WTC11 (cell line): ENCODE measurements at regions not wholly inside any gene's neighbourhood (a gene's known extent, or its start where the extent isn't known, plus 50 kb on each side); places are given as distances from the start of the nearest gene placed in this dataset.

ENCODE experiments used
- ATAC-seq: fragments of 200-7000 bp; cut with Tn5 transposase; 2 replicates; pipeline ENCODE4 v1.10.0; 2021; ENCODE audit warnings: mild to moderate bottlenecking, moderate library complexity
- CTCF ChIA-PET: fragments of 300-600 bp; sonication (Branson Sonifier 250); formaldehyde crosslinking; loops from one replicate; lab custom pipeline; 2021; ENCODE audit warnings: antibody characterized with exemption; lab: Charles Lee
- POLR2A ChIA-PET: fragments of 350-600 bp; sonication (Branson Sonifier 250); formaldehyde crosslinking; loops from one replicate; lab custom pipeline; 2021; ENCODE audit warnings: antibody characterized with exemption; lab: Charles Lee
- DNase-seq: peaks from one replicate; pipeline ENCODE4 v3.0.0; 2021; ENCODE audit warnings: low spot score
- H3K27ac Mint-ChIP-seq: 2 replicates; pipeline ENCODE4 v1.8.0; 2021; ENCODE audit warnings: mixed read lengths
- H3K27me3 Mint-ChIP-seq: 2 replicates; pipeline ENCODE4 v1.8.0; 2021; ENCODE audit warnings: low read depth, mild to moderate bottlenecking, moderate library complexity, mixed read lengths
- H3K36me3 Mint-ChIP-seq: 2 replicates; pipeline ENCODE4 v1.8.0; 2021; ENCODE audit warnings: mixed read lengths
- H3K4me1 Mint-ChIP-seq: 2 replicates; pipeline ENCODE4 v1.8.0; 2022; ENCODE audit warnings: mixed read lengths
- H3K4me3 Mint-ChIP-seq: 2 replicates; pipeline ENCODE4 v1.8.0; 2021; ENCODE audit warnings: mild to moderate bottlenecking, moderate library complexity, mixed read lengths
- H3K9me3 Mint-ChIP-seq: 2 replicates; pipeline ENCODE4 v1.8.0; 2021; ENCODE audit warnings: mixed read lengths
- ATF1 ChIP-seq: sonication (generic); formaldehyde crosslinking; IDR thresholded peaks from 2 replicates; pipeline ENCODE4 v1.8.1; 2023; ENCODE audit warnings: mild to moderate bottlenecking, moderate library complexity, missing genetic modification reagents
- CREB1 ChIP-seq: sonication (generic); formaldehyde crosslinking; IDR thresholded peaks from 2 replicates; pipeline ENCODE4 v1.8.0; 2023; ENCODE audit warnings: mild to moderate bottlenecking, missing genetic modification reagents
- FOXJ3 ChIP-seq: sonication (generic); formaldehyde crosslinking; IDR thresholded peaks from 2 replicates; pipeline ENCODE4 v1.9.0; 2021; ENCODE audit warnings: missing genetic modification reagents, mild to moderate bottlenecking, borderline replicate concordance
- JUN ChIP-seq: sonication (generic); formaldehyde crosslinking; IDR thresholded peaks from 2 replicates; pipeline ENCODE4 v1.8.0; 2023; ENCODE audit warnings: mild to moderate bottlenecking, missing genetic modification reagents
- MYBL2 ChIP-seq: sonication (generic); formaldehyde crosslinking; IDR thresholded peaks from 2 replicates; pipeline ENCODE4 v1.8.1; 2023; ENCODE audit warnings: mild to moderate bottlenecking, moderate library complexity, missing genetic modification reagents
- NFATC4 ChIP-seq: fragments of 250-450 bp; sonication (Bioruptor Pico); IDR thresholded peaks from 2 replicates; pipeline ENCODE4 v1.9.0; 2021; ENCODE audit warnings: mild to moderate bottlenecking
- NFYB ChIP-seq: sonication (generic); formaldehyde crosslinking; conservative IDR thresholded peaks from 2 replicates; pipeline ENCODE4 v1.8.0; 2022; ENCODE audit warnings: low read depth, missing genetic modification reagents
- NR1H2 ChIP-seq: sonication (generic); formaldehyde crosslinking; IDR thresholded peaks from 2 replicates; pipeline ENCODE4 v1.9.0; 2021; ENCODE audit warnings: mild to moderate bottlenecking, moderate library complexity, missing genetic modification reagents
- OVOL2 ChIP-seq: fragments of 250-450 bp; sonication (Bioruptor Pico); IDR thresholded peaks from 2 replicates; pipeline ENCODE4 v1.9.0; 2021; ENCODE audit warnings: mild to moderate bottlenecking, borderline replicate concordance
- SMAD3 ChIP-seq: sonication (generic); formaldehyde crosslinking; IDR thresholded peaks from 2 replicates; pipeline ENCODE4 v1.8.0; 2022; ENCODE audit warnings: missing genetic modification reagents, mild to moderate bottlenecking, borderline replicate concordance
- TEAD1 ChIP-seq: sonication (generic); formaldehyde crosslinking; IDR thresholded peaks from 2 replicates; pipeline ENCODE4 v1.8.0; 2022; ENCODE audit warnings: mild to moderate bottlenecking, missing genetic modification reagents
- ZNF121 ChIP-seq: sonication (generic); formaldehyde crosslinking; IDR thresholded peaks from 2 replicates; pipeline ENCODE4 v1.8.0; 2023; ENCODE audit warnings: missing genetic modification reagents
- ZNF232 ChIP-seq: sonication (generic); formaldehyde crosslinking; IDR thresholded peaks from 2 replicates; pipeline ENCODE4 v1.8.0; 2022; ENCODE audit warnings: mild to moderate bottlenecking, missing genetic modification reagents
- TF ChIP-seq, protein P1 (sequence below): sonication (generic); formaldehyde crosslinking; IDR thresholded peaks from 2 replicates; pipeline ENCODE4 v1.8.0; 2022; ENCODE audit warnings: mild to moderate bottlenecking, missing genetic modification reagents
- TF ChIP-seq, protein P2 (sequence below): sonication (generic); formaldehyde crosslinking; IDR thresholded peaks from 2 replicates; pipeline ENCODE4 v1.8.1; 2022; ENCODE audit warnings: low read depth, missing genetic modification reagents, borderline replicate concordance
- TF ChIP-seq, protein P3 (sequence below): sonication (generic); formaldehyde crosslinking; IDR thresholded peaks from 2 replicates; pipeline ENCODE4 v1.8.0; 2023; ENCODE audit warnings: missing genetic modification reagents, mild to moderate bottlenecking, borderline replicate concordance
- TF ChIP-seq, protein P4 (sequence below): sonication (generic); formaldehyde crosslinking; IDR thresholded peaks from 2 replicates; pipeline ENCODE4 v1.8.1; 2022; ENCODE audit warnings: mild to moderate bottlenecking, missing genetic modification reagents, moderate library complexity, borderline replicate concordance
- TF ChIP-seq, protein P5 (sequence below): sonication (generic); formaldehyde crosslinking; IDR thresholded peaks from 2 replicates; pipeline ENCODE4 v1.8.1; 2023; ENCODE audit warnings: mild to moderate bottlenecking, moderate library complexity, missing genetic modification reagents
- TF ChIP-seq, protein P6 (sequence below): fragments of 250-450 bp; sonication (Bioruptor Pico); IDR thresholded peaks from 2 replicates; pipeline ENCODE4 v1.9.0; 2021; ENCODE audit warnings: mild to moderate bottlenecking

DNA sequence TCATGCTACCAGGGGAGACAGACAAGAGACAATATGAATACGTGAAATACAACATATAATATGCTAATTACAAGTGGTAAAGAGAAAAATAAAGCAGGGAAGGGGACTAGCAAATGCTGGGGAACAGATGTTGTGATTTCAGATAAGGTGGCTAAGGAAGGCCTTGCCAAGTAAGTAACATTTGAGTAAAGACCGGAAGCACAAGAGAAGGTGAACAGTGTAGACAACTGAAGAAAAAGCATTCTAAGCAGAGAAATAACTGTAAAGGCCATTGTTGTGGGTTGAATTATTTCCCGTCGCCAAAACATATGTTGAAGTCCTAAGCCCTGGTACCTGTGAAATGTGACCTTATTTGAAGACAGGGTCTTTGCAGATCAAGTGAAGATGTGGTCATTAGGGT lies 63.7 kb upstream of the EED start:
- DNase-seq = no peak
- Mint-ChIP-seq H3K27me3 (no peaks in the 10 kb centered on the region), H3K4me3 (no peak overlapping the region), H3K4me1 (no peaks in the 10 kb centered on the region), H3K36me3 (no peaks in the 10 kb centered on the region), H3K27ac (no peak overlapping the region), H3K9me3 (no peaks in the 10 kb centered on the region)
- ATAC-seq = no peak
- ChIA-PET CTCF (interaction anchor here (1.8 kb wide), 1 partner anchor 12 kb away, joined by 6 read pairs; no protein-coding TSS in a partner anchor), POLR2A (no interaction called here)
- TF ChIP-seq NFATC4 (CRISPR knock-in tag) (no peak), ZNF232 (no peak), CREB1 (CRISPR knock-in tag) (no peak), ZNF121 (CRISPR knock-in tag) (no peak), NR1H2 (CRISPR knock-in tag) (no peak), SMAD3 (no peak), JUN (CRISPR knock-in tag) (no peak), OVOL2 (CRISPR knock-in tag) (no peak), ATF1 (CRISPR knock-in tag) (no peak), FOXJ3 (no peak)
- TF ChIP-seq, protein P1, sequence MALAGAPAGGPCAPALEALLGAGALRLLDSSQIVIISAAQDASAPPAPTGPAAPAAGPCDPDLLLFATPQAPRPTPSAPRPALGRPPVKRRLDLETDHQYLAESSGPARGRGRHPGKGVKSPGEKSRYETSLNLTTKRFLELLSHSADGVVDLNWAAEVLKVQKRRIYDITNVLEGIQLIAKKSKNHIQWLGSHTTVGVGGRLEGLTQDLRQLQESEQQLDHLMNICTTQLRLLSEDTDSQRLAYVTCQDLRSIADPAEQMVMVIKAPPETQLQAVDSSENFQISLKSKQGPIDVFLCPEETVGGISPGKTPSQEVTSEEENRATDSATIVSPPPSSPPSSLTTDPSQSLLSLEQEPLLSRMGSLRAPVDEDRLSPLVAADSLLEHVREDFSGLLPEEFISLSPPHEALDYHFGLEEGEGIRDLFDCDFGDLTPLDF (CRISPR knock-in tag) = no peak
- TF ChIP-seq, protein P2, sequence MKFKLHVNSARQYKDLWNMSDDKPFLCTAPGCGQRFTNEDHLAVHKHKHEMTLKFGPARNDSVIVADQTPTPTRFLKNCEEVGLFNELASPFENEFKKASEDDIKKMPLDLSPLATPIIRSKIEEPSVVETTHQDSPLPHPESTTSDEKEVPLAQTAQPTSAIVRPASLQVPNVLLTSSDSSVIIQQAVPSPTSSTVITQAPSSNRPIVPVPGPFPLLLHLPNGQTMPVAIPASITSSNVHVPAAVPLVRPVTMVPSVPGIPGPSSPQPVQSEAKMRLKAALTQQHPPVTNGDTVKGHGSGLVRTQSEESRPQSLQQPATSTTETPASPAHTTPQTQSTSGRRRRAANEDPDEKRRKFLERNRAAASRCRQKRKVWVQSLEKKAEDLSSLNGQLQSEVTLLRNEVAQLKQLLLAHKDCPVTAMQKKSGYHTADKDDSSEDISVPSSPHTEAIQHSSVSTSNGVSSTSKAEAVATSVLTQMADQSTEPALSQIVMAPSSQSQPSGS = no peak
- TF ChIP-seq, protein P3, sequence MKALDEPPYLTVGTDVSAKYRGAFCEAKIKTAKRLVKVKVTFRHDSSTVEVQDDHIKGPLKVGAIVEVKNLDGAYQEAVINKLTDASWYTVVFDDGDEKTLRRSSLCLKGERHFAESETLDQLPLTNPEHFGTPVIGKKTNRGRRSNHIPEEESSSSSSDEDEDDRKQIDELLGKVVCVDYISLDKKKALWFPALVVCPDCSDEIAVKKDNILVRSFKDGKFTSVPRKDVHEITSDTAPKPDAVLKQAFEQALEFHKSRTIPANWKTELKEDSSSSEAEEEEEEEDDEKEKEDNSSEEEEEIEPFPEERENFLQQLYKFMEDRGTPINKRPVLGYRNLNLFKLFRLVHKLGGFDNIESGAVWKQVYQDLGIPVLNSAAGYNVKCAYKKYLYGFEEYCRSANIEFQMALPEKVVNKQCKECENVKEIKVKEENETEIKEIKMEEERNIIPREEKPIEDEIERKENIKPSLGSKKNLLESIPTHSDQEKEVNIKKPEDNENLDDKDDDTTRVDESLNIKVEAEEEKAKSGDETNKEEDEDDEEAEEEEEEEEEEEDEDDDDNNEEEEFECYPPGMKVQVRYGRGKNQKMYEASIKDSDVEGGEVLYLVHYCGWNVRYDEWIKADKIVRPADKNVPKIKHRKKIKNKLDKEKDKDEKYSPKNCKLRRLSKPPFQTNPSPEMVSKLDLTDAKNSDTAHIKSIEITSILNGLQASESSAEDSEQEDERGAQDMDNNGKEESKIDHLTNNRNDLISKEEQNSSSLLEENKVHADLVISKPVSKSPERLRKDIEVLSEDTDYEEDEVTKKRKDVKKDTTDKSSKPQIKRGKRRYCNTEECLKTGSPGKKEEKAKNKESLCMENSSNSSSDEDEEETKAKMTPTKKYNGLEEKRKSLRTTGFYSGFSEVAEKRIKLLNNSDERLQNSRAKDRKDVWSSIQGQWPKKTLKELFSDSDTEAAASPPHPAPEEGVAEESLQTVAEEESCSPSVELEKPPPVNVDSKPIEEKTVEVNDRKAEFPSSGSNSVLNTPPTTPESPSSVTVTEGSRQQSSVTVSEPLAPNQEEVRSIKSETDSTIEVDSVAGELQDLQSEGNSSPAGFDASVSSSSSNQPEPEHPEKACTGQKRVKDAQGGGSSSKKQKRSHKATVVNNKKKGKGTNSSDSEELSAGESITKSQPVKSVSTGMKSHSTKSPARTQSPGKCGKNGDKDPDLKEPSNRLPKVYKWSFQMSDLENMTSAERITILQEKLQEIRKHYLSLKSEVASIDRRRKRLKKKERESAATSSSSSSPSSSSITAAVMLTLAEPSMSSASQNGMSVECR (CRISPR knock-in tag) = no peak
- TF ChIP-seq, protein P4, sequence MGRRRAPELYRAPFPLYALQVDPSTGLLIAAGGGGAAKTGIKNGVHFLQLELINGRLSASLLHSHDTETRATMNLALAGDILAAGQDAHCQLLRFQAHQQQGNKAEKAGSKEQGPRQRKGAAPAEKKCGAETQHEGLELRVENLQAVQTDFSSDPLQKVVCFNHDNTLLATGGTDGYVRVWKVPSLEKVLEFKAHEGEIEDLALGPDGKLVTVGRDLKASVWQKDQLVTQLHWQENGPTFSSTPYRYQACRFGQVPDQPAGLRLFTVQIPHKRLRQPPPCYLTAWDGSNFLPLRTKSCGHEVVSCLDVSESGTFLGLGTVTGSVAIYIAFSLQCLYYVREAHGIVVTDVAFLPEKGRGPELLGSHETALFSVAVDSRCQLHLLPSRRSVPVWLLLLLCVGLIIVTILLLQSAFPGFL (CRISPR knock-in tag) = no peak
- TF ChIP-seq, protein P5, sequence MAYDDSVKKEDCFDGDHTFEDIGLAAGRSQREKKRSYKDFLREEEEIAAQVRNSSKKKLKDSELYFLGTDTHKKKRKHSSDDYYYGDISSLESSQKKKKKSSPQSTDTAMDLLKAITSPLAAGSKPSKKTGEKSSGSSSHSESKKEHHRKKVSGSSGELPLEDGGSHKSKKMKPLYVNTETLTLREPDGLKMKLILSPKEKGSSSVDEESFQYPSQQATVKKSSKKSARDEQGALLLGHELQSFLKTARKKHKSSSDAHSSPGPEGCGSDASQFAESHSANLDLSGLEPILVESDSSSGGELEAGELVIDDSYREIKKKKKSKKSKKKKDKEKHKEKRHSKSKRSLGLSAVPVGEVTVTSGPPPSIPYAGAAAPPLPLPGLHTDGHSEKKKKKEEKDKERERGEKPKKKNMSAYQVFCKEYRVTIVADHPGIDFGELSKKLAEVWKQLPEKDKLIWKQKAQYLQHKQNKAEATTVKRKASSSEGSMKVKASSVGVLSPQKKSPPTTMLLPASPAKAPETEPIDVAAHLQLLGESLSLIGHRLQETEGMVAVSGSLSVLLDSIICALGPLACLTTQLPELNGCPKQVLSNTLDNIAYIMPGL = no peak
- TF ChIP-seq, protein P6, sequence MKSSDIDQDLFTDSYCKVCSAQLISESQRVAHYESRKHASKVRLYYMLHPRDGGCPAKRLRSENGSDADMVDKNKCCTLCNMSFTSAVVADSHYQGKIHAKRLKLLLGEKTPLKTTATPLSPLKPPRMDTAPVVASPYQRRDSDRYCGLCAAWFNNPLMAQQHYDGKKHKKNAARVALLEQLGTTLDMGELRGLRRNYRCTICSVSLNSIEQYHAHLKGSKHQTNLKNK (CRISPR knock-in tag) = no peak

DNA sequence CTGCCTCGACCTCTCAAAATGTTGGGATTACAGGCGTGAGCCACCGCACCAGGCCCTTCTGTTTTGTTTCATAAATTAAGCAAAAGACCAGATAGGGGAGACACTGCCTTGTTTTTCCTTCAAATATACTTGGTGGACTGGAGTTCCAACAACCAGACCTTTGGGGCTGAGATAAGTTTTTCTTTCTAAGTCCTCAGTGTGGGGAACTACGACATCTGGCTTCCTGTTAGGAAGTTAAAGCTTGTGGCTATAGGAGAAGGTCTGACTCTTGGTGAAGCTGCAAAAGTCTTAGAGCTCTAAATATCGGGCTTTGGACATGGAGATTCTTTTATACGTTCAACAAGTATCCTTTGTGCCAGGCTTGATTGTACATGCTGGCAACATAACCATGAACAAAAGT lies 64.1 kb upstream of the EED start:
- ChIA-PET POLR2A (no interaction called here), CTCF (interaction anchor here (1.8 kb wide), 1 partner anchor 13 kb away, joined by 6 read pairs; no protein-coding TSS in a partner anchor)
- Mint-ChIP-seq H3K27me3 (no peaks in the 10 kb centered on the region), H3K9me3 (no peaks in the 10 kb centered on the region), H3K27ac (no peak overlapping the region), H3K4me1 (no peaks in the 10 kb centered on the region), H3K36me3 (no peaks in the 10 kb centered on the region), H3K4me3 (no peak overlapping the region)
- TF ChIP-seq TEAD1 (CRISPR knock-in tag) = no peak
- TF ChIP-seq MYBL2 (CRISPR knock-in tag) = no peak
- no peak for TF ChIP-seq NFYB (CRISPR knock-in tag)
- DNase-seq (no peak), ATAC-seq (no peak)
